PC-3 (cell line): ENCODE measurements at regions not wholly inside any gene's neighbourhood (a gene's known extent, or its start where the extent isn't known, plus 50 kb on each side); places are given as distances from the start of the nearest gene placed in this dataset.
"Not testable (repeated sequence)": the region's sequence is repeated elsewhere in the genome, so short reads cannot be mapped to it uniquely, and the experiment has no call there.

ENCODE experiments used
- ATAC-seq: fragments of 200-7000 bp; cut with Tn5 transposase; 2 replicates; pipeline ENCODE4 v1.9.1; 2020; ENCODE audit warnings: mild to moderate bottlenecking, moderate library complexity
- BruUV-seq: library from RNA; stranded (reverse); fragments of 400-500 nt; replicated peaks from 2 replicates; lab custom pipeline; 2021; lab: Mats Ljungman, UMichigan
- CTCF ChIA-PET: fragments of 300-600 bp; sonication (Branson Sonifier 250); formaldehyde crosslinking; loops from one replicate; lab custom pipeline; 2022; ENCODE audit warnings: antibody characterized with exemption; lab: Charles Lee
- POLR2A ChIA-PET: fragments of 300-600 bp; sonication (Branson Sonifier 250); formaldehyde crosslinking; loops from one replicate; lab custom pipeline; 2022; ENCODE audit warnings: antibody characterized with exemption; ENCODE audit not compliant: unreplicated experiment; lab: Charles Lee
- DNase-seq: peaks from one replicate; pipeline ENCODE4 v3.0.0-alpha.2; 2015
- H2AFZ ChIP-seq: fragments of 300-600 bp; sonication (generic); 2 replicates; pipeline ENCODE4 v1.6.0; 2016; ENCODE audit warnings: antibody characterized with exemption, low read length
- H3F3A ChIP-seq: fragments of 300-600 bp; sonication (generic); one replicate; pipeline ENCODE4 v1.6.0; 2017; ENCODE audit warnings: antibody characterized with exemption, low read length, control low read depth, mild to moderate bottlenecking; ENCODE audit not compliant: unreplicated experiment
- H3K27ac ChIP-seq: fragments of 300-600 bp; sonication (generic); 2 replicates; pipeline ENCODE4 v1.5.1; 2016; ENCODE audit warnings: mild to moderate bottlenecking, low read length
- H3K27me3 ChIP-seq: fragments of 300-600 bp; sonication (generic); 2 replicates; pipeline ENCODE4 v1.6.1; 2016; ENCODE audit warnings: low read length, mixed read lengths
- H3K36me3 ChIP-seq: fragments of 300-600 bp; sonication (generic); 2 replicates; pipeline ENCODE4 v1.6.1; 2016; ENCODE audit warnings: low read depth, mixed run types, low read length, mixed read lengths
- H3K4me1 ChIP-seq: fragments of 300-600 bp; sonication (generic); 2 replicates; pipeline ENCODE4 v1.5.1; 2016; ENCODE audit warnings: low read length; ENCODE audit not compliant: insufficient read depth
- H3K4me2 ChIP-seq: fragments of 300-600 bp; sonication (generic); 2 replicates; pipeline ENCODE4 v1.6.0; 2016; ENCODE audit warnings: low read length
- H3K4me3 ChIP-seq: fragments of 300-600 bp; sonication (generic); 2 replicates; pipeline ENCODE4 v1.5.1; 2016; ENCODE audit warnings: mild to moderate bottlenecking, low read length, mixed read lengths
- H3K79me2 ChIP-seq: fragments of 300-600 bp; sonication (generic); 2 replicates; pipeline ENCODE4 v1.6.1; 2017; ENCODE audit warnings: low read length, mixed read lengths
- H3K9ac ChIP-seq: fragments of 300-600 bp; sonication (generic); 2 replicates; pipeline ENCODE4 v1.6.0; 2016; ENCODE audit warnings: mild to moderate bottlenecking, low read length
- H3K9me2 ChIP-seq: fragments of 300-600 bp; sonication (generic); replicated peaks from 2 replicates; pipeline ENCODE4 v1.6.1; 2016; ENCODE audit warnings: mixed run types, low read length, mixed read lengths
- H3K9me3 ChIP-seq: fragments of 300-600 bp; sonication (generic); 2 replicates; pipeline ENCODE4 v1.6.1; 2016; ENCODE audit warnings: low read length, mixed read lengths
- H4K20me1 ChIP-seq: fragments of 300-600 bp; sonication (generic); 2 replicates; pipeline ENCODE4 v1.6.1; 2016; ENCODE audit warnings: low read length, mixed read lengths
- CTCF ChIP-seq: fragments of 300-600 bp; sonication (generic); conservative IDR thresholded peaks from 2 replicates; pipeline ENCODE4 v1.5.1; 2017; ENCODE audit warnings: antibody characterized with exemption, low read depth, mild to moderate bottlenecking, low read length
- EZH2 ChIP-seq: fragments of 300-600 bp; sonication (generic); IDR thresholded peaks from one replicate; pipeline ENCODE4 v1.6.1; 2017; ENCODE audit warnings: antibody characterized with exemption, mild to moderate bottlenecking, low read length; ENCODE audit not compliant: unreplicated experiment
- EZH2phosphoT487 ChIP-seq: fragments of 300-600 bp; sonication (generic); IDR thresholded peaks from 2 replicates; pipeline ENCODE4 v1.6.1; 2018; ENCODE audit warnings: mild to moderate bottlenecking, antibody characterized with exemption, low read length, borderline replicate concordance
- intact Hi-C: fragments of 100-400 bp; cut with micrococcal nuclease; formaldehyde crosslinking; loops from 2 replicates; pipeline ENCODE4 v1.9.0; 2023

GRCh38 chrX:77114501-77114900 is 332.7 kb upstream of the FGF16 start:
- CTCF ChIA-PET: no interaction called here

GRCh38 chrX:77118686-77119085 is 328.5 kb upstream of the FGF16 start:
- Histone ChIP-seq H3K9me3 (no peaks in the 10 kb centered on the region), H3F3A (no peaks in the 10 kb centered on the region), H3K4me3 (no peak overlapping the region), H3K4me1 (no peaks in the 10 kb centered on the region), H4K20me1 (no peaks in the 10 kb centered on the region), H3K9me2 (no peaks in the 10 kb centered on the region), H3K4me2 (no peak overlapping the region), H3K79me2 (no peaks in the 10 kb centered on the region), H3K36me3 (no peaks in the 10 kb centered on the region), H3K27me3 (0 out of 2 replicates have a peak, but pooled peaks cover 12% of the 10 kb centered on the region), H2AFZ (no peak overlapping the region), H3K27ac (no peak overlapping the region), H3K9ac (no peak overlapping the region)
- no peak for DNase-seq
- CTCF ChIA-PET: no interaction called here
- intact Hi-C loops: no loop called here
- no peak for TF ChIP-seq EZH2
- TF ChIP-seq CTCF: no peak
- TF ChIP-seq EZH2phosphoT487: no peak
- no peak for ATAC-seq
- POLR2A ChIA-PET: no interaction called here
- BruUV-seq: no TSS peak

More at GRCh38 chrX:77114501-77114900, 332.7 kb upstream of the FGF16 start:
- no peaks in the 10 kb centered on the region for H3K4me1 ChIP-seq
- no peak for ATAC-seq
- POLR2A ChIA-PET: no interaction called here
- H3K4me2 ChIP-seq: no peak overlapping the region
- no peaks in the 10 kb centered on the region for H3K9me3 ChIP-seq
- H3K9me2 ChIP-seq: no peaks in the 10 kb centered on the region
- H3K27ac ChIP-seq: no peak overlapping the region
- H3K36me3 ChIP-seq: no peaks in the 10 kb centered on the region
- H3F3A ChIP-seq: no peaks in the 10 kb centered on the region
- intact Hi-C loops: no loop called here
- H3K27me3 ChIP-seq: 0 out of 2 replicates have a peak, but pooled peaks cover 12% of the 10 kb centered on the region
- no peak for DNase-seq
- H2AFZ ChIP-seq: no peak overlapping the region
- TF ChIP-seq EZH2phosphoT487 (no peak), EZH2 (no peak), CTCF (no peak)
- BruUV-seq: no TSS peak
- H3K9ac ChIP-seq: no peak overlapping the region
- no peak overlapping the region for H3K4me3 ChIP-seq
- no peaks in the 10 kb centered on the region for H3K79me2 ChIP-seq
- no peaks in the 10 kb centered on the region for H4K20me1 ChIP-seq

- intact Hi-C loops: no loop called here
- Histone ChIP-seq H3K79me2 (no peaks in the 10 kb centered on the region), H3K4me3 (no peak overlapping the region), H3K36me3 (no peaks in the 10 kb centered on the region), H3K27ac (no peak overlapping the region), H2AFZ (no peak overlapping the region), H3K27me3 (0 out of 2 replicates have a peak, but pooled peaks cover 12% of the 10 kb centered on the region), H3K4me2 (no peak overlapping the region), H3K9me3 (no peaks in the 10 kb centered on the region), H4K20me1 (no peaks in the 10 kb centered on the region), H3K9me2 (no peaks in the 10 kb centered on the region), H3F3A (no peaks in the 10 kb centered on the region), H3K4me1 (no peaks in the 10 kb centered on the region), H3K9ac (no peak overlapping the region)
- BruUV-seq: no TSS peak
- TF ChIP-seq EZH2phosphoT487: no peak
- ChIA-PET CTCF (no interaction called here), POLR2A (no interaction called here)
- ATAC-seq (no peak), DNase-seq (no peak)
Measured at GRCh38 chrX:77119706-77120105, 327.5 kb upstream of the FGF16 start.

GRCh38 chrX:77123917-77124316 is 323.3 kb upstream of the FGF16 start:
- H4K20me1 ChIP-seq, H3K4me1 ChIP-seq, ATAC-seq, H3F3A ChIP-seq, H3K4me3 ChIP-seq, H3K9me2 ChIP-seq, H3K27me3 ChIP-seq, H3K36me3 ChIP-seq, H3K9me3 ChIP-seq, CTCF ChIA-PET, BruUV-seq, H3K9ac ChIP-seq, H3K79me2 ChIP-seq, DNase-seq, H3K4me2 ChIP-seq, intact Hi-C loops, H2AFZ ChIP-seq, POLR2A ChIA-PET, H3K27ac ChIP-seq: not testable (repeated sequence)

GRCh38 chrX:77127571-77127970 is 319.6 kb upstream of the FGF16 start:
- H3K9me3 ChIP-seq, H3K27ac ChIP-seq, H3F3A ChIP-seq, H3K27me3 ChIP-seq, H3K9ac ChIP-seq, CTCF ChIA-PET, ATAC-seq, H2AFZ ChIP-seq, H3K79me2 ChIP-seq, H3K9me2 ChIP-seq, DNase-seq, H3K4me3 ChIP-seq, BruUV-seq, H4K20me1 ChIP-seq, H3K4me1 ChIP-seq, H3K4me2 ChIP-seq, POLR2A ChIA-PET, intact Hi-C loops, H3K36me3 ChIP-seq: not testable (repeated sequence)
